Gastroesophageal sphincter (tissue), 3 donors: ENCODE measurements at regions not wholly inside any gene's neighbourhood (a gene's known extent, or its start where the extent isn't known, plus 50 kb on each side); places are given as distances from the start of the nearest gene placed in this dataset.

ENCODE experiments used
- CTCF ChIP-seq, 4 experiments: fragments of 200-600 bp in 2 of 4; fragments of 450-650 bp in 2 of 4; sonication (generic) in 1 of 4; IDR thresholded peaks; one replicate each; pipeline ENCODE4 v1.5.1; 2017 to 2019; ENCODE audit warnings: antibody characterized with exemption in 4 of 4, mild to moderate bottlenecking in 2 of 4, moderate library complexity in 2 of 4
- POLR2A ChIP-seq, 2 donors: fragments of 450-650 bp; IDR thresholded peaks; one replicate each; pipeline ENCODE4 v1.6.1; 2017; ENCODE audit warnings: antibody characterized with exemption in 2 of 2, mild to moderate bottlenecking in 2 of 2, moderate library complexity in 1 of 2

- no peak for TF ChIP-seq CTCF (IDR thresholded peaks at IDR 0.05)
- no peak for TF ChIP-seq POLR2A (IDR thresholded peaks at IDR 0.05)
Observed at GRCh38 chr16:54375071-54375470, 88.5 kb upstream of the IRX3 start.
